Suprapubic skin (tissue), 4 donors: ENCODE measurements at regions not wholly inside any gene's neighbourhood (a gene's known extent, or its start where the extent isn't known, plus 50 kb on each side); places are given as distances from the start of the nearest gene placed in this dataset.

ENCODE experiments used
- POLR2A ChIP-seq, 2 donors: fragments of 450-650 bp; IDR thresholded peaks; one replicate each; pipeline ENCODE4 v1.6.1; 2017; ENCODE audit warnings: antibody characterized with exemption in 2 of 2, mild to moderate bottlenecking in 2 of 2, moderate library complexity in 2 of 2
- POLR2AphosphoS5 ChIP-seq, 3 donors: sonication (generic); formaldehyde crosslinking; IDR thresholded peaks; one replicate each; pipeline ENCODE4 v1.6.1; 2017; ENCODE audit warnings: antibody characterized with exemption in 3 of 3
- TF ChIP-seq, protein P1 (sequence below), 2 donors: fragments of 200-600 bp in 1 of 2; fragments of 450-650 bp in 1 of 2; sonication (generic) in 1 of 2; IDR thresholded peaks; one replicate each; pipeline ENCODE4 v1.5.1; 2016 to 2019; ENCODE audit warnings: antibody characterized with exemption in 2 of 2, mild to moderate bottlenecking in 1 of 2, moderate library complexity in 1 of 2

DNA sequence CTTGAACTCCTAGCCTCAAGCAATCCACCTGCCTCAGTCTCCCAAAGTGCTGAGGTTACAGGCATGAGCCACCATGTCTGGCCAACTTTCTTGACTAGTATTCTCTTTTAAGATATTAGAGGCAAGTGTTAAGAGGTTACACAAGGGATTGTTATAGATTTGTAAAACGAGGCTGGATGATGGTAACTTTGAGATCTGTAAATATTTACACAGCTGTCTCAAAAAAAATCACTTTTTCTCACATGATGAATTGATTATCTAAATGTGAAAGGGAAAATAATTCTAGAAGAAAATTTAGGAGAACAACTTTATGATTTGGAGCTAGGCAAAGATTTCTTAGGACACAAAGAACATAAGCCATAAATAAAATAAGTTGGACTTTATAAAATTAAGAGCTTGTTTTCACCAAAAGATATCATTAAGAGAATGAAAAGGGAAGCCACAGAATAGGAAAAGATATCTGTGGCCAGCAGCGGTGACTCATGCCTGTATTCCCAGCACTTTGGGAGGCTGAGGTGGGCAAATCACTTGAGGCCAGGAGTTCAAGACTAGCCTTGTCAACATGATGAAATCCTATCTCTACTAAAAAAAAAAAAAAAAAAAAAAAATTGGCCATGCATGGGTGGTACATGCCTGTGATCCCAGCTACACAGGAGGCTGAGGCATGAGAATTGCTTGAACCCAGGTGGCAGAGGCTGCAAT lies 77.4 kb downstream of the BBS10 start:
- TF ChIP-seq, protein P1, sequence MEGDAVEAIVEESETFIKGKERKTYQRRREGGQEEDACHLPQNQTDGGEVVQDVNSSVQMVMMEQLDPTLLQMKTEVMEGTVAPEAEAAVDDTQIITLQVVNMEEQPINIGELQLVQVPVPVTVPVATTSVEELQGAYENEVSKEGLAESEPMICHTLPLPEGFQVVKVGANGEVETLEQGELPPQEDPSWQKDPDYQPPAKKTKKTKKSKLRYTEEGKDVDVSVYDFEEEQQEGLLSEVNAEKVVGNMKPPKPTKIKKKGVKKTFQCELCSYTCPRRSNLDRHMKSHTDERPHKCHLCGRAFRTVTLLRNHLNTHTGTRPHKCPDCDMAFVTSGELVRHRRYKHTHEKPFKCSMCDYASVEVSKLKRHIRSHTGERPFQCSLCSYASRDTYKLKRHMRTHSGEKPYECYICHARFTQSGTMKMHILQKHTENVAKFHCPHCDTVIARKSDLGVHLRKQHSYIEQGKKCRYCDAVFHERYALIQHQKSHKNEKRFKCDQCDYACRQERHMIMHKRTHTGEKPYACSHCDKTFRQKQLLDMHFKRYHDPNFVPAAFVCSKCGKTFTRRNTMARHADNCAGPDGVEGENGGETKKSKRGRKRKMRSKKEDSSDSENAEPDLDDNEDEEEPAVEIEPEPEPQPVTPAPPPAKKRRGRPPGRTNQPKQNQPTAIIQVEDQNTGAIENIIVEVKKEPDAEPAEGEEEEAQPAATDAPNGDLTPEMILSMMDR (IDR thresholded peaks at IDR 0.05), result no peak
- no peak for TF ChIP-seq POLR2AphosphoS5 (IDR thresholded peaks at IDR 0.05)
- TF ChIP-seq POLR2A (IDR thresholded peaks at IDR 0.05), result no peak
